AG04449 (cell line): ENCODE measurements at regions not wholly inside any gene's neighbourhood (a gene's known extent, or its start where the extent isn't known, plus 50 kb on each side); places are given as distances from the start of the nearest gene placed in this dataset.

Experiments used
- CTCF ChIA-PET: fragments of 350-600 bp; formaldehyde crosslinking; extraction: SDS; loops from one replicate; lab custom pipeline; 2021; ENCODE audit warnings: antibody characterized with exemption; lab: Yijun Ruan, JAX
- POLR2A ChIA-PET: fragments of 400-600, 350-600 bp; formaldehyde crosslinking; extraction: SDS; loops from one replicate; lab custom pipeline; 2020; ENCODE audit warnings: antibody characterized with exemption, inconsistent platforms; lab: Yijun Ruan, JAX
- DNase-seq: peaks from one replicate; pipeline ENCODE4 v3.0.0-alpha.2; 2010; ENCODE audit warnings: low read depth, low spot score
- H3K4me3 ChIP-seq: 2 replicates; pipeline ENCODE4 v1.5.1; 2011; ENCODE audit warnings: low read depth, mild to moderate bottlenecking, control low read depth, low read length
- TF ChIP-seq, protein P1 (sequence below): IDR thresholded peaks from one replicate; pipeline ENCODE4 v1.5.1; 2011; ENCODE audit warnings: mild to moderate bottlenecking, moderate library complexity, low read length, control low read depth, inconsistent platforms; ENCODE audit not compliant: insufficient read depth; ENCODE audit errors: missing control alignments

DNA sequence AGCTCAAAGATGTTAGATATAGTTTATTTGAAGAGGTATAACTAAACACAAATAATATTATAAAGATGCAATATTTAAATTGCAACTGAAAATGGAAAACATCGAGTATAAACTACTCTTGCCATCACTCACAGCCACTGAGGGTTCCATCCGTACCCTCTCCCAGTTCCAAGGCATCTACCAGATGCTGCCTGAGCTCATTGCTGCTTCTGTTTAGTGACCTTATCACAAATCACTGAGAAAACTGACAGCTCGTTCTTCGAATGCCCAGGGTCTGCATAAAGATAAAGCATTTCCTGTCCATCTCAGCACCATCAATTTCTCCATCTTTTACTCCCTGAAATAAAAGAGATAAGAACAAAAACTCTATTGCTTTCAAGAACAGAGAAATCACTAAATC, 391.7 kb upstream of the NWD2 start:
- no peak overlapping the region for H3K4me3 ChIP-seq
- TF ChIP-seq, protein P1, sequence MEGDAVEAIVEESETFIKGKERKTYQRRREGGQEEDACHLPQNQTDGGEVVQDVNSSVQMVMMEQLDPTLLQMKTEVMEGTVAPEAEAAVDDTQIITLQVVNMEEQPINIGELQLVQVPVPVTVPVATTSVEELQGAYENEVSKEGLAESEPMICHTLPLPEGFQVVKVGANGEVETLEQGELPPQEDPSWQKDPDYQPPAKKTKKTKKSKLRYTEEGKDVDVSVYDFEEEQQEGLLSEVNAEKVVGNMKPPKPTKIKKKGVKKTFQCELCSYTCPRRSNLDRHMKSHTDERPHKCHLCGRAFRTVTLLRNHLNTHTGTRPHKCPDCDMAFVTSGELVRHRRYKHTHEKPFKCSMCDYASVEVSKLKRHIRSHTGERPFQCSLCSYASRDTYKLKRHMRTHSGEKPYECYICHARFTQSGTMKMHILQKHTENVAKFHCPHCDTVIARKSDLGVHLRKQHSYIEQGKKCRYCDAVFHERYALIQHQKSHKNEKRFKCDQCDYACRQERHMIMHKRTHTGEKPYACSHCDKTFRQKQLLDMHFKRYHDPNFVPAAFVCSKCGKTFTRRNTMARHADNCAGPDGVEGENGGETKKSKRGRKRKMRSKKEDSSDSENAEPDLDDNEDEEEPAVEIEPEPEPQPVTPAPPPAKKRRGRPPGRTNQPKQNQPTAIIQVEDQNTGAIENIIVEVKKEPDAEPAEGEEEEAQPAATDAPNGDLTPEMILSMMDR, result no peak
- DNase-seq, result no peak
- ChIA-PET CTCF (no interaction called here), POLR2A (no interaction called here)

DNA sequence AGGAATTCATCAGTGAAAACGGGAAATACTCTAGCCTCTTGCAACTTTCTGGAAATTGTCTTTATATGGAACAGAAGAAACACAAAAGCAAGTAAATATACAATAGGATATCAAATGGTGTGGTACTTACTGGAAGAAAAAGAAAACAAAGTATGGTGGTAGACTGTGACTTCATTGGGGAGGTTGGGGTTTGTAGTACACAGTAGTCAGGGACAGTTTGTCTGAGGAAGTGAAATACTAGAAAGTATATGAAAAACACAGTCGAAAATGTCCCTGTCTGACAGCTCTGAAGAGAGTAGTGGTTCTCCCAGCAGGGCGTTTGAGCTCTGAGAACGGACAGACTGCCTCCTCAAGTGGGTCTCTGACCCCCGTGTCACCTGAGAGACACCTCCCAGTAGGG, 390.0 kb upstream of the NWD2 start:
- TF ChIP-seq, protein P1, result no peak
- ChIA-PET POLR2A (no interaction called here), CTCF (no interaction called here)
- DNase-seq, result no peak
- H3K4me3 ChIP-seq, result no peak overlapping the region

DNA sequence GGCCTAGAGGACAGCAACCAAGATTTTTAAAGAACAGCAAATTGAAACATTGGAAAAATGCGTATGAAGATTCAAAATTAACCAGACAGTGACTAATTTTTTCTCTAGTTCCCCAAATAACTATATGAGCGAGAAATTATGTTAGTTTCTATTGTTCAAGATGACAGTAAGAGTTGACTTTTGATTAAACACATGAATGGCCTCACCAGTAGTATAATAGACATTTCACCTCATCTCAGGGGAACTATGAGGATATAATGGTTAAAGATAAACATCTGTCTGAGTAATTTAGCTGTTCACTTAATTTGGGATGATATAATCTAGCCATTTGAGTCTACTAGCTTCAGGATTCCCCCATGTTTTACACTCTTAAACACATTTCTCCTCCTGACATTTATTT, 380.9 kb upstream of the NWD2 start:
- H3K4me3 ChIP-seq, result no peak overlapping the region
- no peak for DNase-seq
- POLR2A ChIA-PET, result no interaction called here
- TF ChIP-seq, protein P1, result no peak
- CTCF ChIA-PET, result no interaction called here

DNA sequence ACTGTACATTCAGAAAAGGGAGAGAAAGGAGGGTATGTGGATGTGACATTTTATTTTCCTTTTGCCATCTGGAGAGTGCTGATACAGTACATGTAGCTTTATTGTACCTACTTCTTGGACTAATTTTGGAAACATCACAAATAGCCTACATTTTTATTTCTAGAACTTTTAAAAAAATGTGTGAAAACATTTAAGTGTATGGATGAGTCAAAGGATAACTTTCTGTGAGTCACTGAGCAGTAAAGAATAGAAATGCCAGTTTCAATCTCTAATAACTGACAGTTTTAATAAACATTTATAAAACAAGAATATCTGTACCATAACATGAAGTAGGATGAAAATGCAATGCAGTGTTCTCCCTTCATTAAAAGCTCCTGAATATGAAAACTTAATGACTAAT, 374.4 kb upstream of the NWD2 start:
- TF ChIP-seq, protein P1, result no peak
- ChIA-PET CTCF (no interaction called here), POLR2A (no interaction called here)
- no peak overlapping the region for H3K4me3 ChIP-seq
- DNase-seq, result no peak

DNA sequence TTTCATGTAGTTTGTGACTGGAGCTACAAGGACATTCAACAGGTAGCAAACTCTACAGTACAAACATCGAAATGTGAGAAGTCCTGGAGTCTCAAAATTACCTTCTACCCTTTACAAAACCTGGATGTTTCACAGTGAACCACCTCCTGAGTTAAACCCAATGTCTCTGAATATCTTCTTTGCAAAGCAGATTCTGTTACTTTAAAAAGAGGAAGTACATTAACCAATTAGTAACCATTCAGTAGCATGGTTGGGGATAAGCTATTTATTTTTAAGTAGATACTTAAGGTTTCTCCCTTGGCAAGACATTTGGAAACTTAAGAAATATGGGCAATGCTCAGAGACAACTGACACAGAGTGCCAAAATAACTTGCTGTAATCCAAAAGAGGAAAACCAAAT, 371.9 kb upstream of the NWD2 start:
- ChIA-PET POLR2A (no interaction called here), CTCF (no interaction called here)
- no peak overlapping the region for H3K4me3 ChIP-seq
- no peak for DNase-seq
- TF ChIP-seq, protein P1, result no peak

DNA sequence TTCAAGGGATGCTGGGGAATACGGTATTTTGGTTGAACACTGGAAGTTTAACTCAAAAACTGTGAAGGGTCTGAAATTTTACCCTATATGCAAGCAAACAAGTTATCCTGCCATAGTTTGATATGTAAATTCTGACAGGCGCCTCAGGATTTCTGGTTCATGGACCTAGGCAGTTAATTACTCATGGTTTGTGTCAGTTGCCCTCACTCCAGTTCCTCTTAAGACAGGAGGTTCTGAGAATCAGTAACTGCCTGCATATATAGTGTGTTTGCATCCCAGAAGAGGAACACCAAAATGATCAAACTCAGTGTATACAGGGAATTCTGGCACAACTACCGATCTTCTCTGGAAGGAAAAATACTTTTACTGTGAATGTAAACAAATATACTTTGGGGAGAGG, 360.4 kb upstream of the NWD2 start:
- CTCF ChIA-PET, result no interaction called here
- TF ChIP-seq, protein P1, result no peak
- DNase-seq, result no peak
- POLR2A ChIA-PET, result no interaction called here
- H3K4me3 ChIP-seq, result no peak overlapping the region
